H1 (cell line): ENCODE measurements at regions not wholly inside any gene's neighbourhood (a gene's known extent, or its start where the extent isn't known, plus 50 kb on each side); places are given as distances from the start of the nearest gene placed in this dataset.

Experiments
- CBX5 ChIP-seq: fragments of 300-800, 300-1000 bp; sonication (generic); IDR thresholded peaks from 2 replicates; pipeline ENCODE4 v1.7.1; 2016; ENCODE audit warnings: antibody characterized with exemption, low read length, low read depth
- CBX8 ChIP-seq: fragments of 300-800, 300-1000 bp; sonication (generic); IDR thresholded peaks from 2 replicates; pipeline ENCODE4 v1.7.1; 2016; ENCODE audit warnings: low read depth, low read length, borderline replicate concordance
- POU5F1 ChIP-seq: IDR thresholded peaks from 2 replicates; pipeline ENCODE4 v1.6.1; 2011; ENCODE audit warnings: low read depth, mild to moderate bottlenecking, low read length, moderate library complexity

- TF ChIP-seq CBX5, result no peak
- TF ChIP-seq POU5F1, result no peak
- TF ChIP-seq CBX8, result no peak
Measured at GRCh38 chr13:63651394-63651793, 2235.7 kb upstream of the PCDH20 start (continued).
